SK-N-SH treated with all-trans-retinoic acid at 6 μM for 48 hours (cell line): ENCODE measurements at regions not wholly inside any gene's neighbourhood (a gene's known extent, or its start where the extent isn't known, plus 50 kb on each side); places are given as distances from the start of the nearest gene placed in this dataset.

Experiments
- ATAC-seq: fragments of 200-7000 bp; cut with Tn5 transposase; 3 replicates; pipeline ENCODE4 v1.9.1; 2020; ENCODE audit warnings: mild to moderate bottlenecking, moderate library complexity
- ARNTL ChIP-seq: fragments of 450-650 bp; formaldehyde crosslinking; IDR thresholded peaks from 2 replicates; pipeline ENCODE4 v1.5.0; 2020; ENCODE audit warnings: low read depth, mild to moderate bottlenecking, moderate library complexity, borderline replicate concordance
- BACH2 ChIP-seq: fragments of 250-450 bp; sonication (Bioruptor Pico); IDR thresholded peaks from 2 replicates; pipeline ENCODE4 v1.9.0; 2021; ENCODE audit warnings: mild to moderate bottlenecking, borderline replicate concordance
- CSDC2 ChIP-seq: fragments of 250-450 bp; sonication (Bioruptor Pico); IDR thresholded peaks from 2 replicates; pipeline ENCODE4 v1.5.0; 2020; ENCODE audit warnings: mild to moderate bottlenecking, moderate library complexity
- CSRNP3 ChIP-seq: fragments of 250-450 bp; sonication (Bioruptor Pico); IDR thresholded peaks from 2 replicates; pipeline ENCODE4 v1.5.1; 2021; ENCODE audit warnings: mild to moderate bottlenecking, moderate library complexity
- ESRRG ChIP-seq: fragments of 250-450 bp; sonication (Bioruptor Pico); IDR thresholded peaks from 2 replicates; pipeline ENCODE4 v1.6.1; 2021; ENCODE audit warnings: mild to moderate bottlenecking
- GLIS3 ChIP-seq: fragments of 250-450 bp; sonication (Bioruptor Pico); IDR thresholded peaks from 2 replicates; pipeline ENCODE4 v1.5.0; 2020; ENCODE audit warnings: mild to moderate bottlenecking, moderate library complexity
- ISL1 ChIP-seq: fragments of 250-450 bp; sonication (Bioruptor Pico); IDR thresholded peaks from 2 replicates; pipeline ENCODE4 v2.1.2; 2022; ENCODE audit warnings: mild to moderate bottlenecking, moderate library complexity
- OSR1 ChIP-seq: fragments of 250-450 bp; sonication (Bioruptor Pico); IDR thresholded peaks from 2 replicates; pipeline ENCODE4 v1.8.0; 2022; ENCODE audit warnings: moderate library complexity, mild to moderate bottlenecking, inconsistent platforms
- PATZ1 ChIP-seq: fragments of 250-450 bp; sonication (Bioruptor Pico); IDR thresholded peaks from 2 replicates; pipeline ENCODE4 v1.8.0; 2020; ENCODE audit warnings: mild to moderate bottlenecking, moderate library complexity, borderline replicate concordance
- POU6F1 ChIP-seq: fragments of 250-450 bp; sonication (Bioruptor Pico); IDR thresholded peaks from 2 replicates; pipeline ENCODE4 v1.8.0; 2021; ENCODE audit warnings: low read depth, mild to moderate bottlenecking, moderate library complexity, borderline replicate concordance
- RARB ChIP-seq: fragments of 250-450 bp; sonication (Bioruptor Pico); IDR thresholded peaks from 2 replicates; pipeline ENCODE4 v1.8.0; 2021; ENCODE audit warnings: mild to moderate bottlenecking, moderate library complexity
- SNAI2 ChIP-seq: fragments of 250-450 bp; sonication (Bioruptor Pico); IDR thresholded peaks from 2 replicates; pipeline ENCODE4 v1.5.0; 2020; ENCODE audit warnings: mild to moderate bottlenecking, moderate library complexity
- TCF4 ChIP-seq: fragments of 250-450 bp; sonication (Bioruptor Pico); IDR thresholded peaks from 2 replicates; pipeline ENCODE4 v1.8.0; 2021; ENCODE audit warnings: mild to moderate bottlenecking, moderate library complexity, borderline replicate concordance
- TOX ChIP-seq: fragments of 250-450 bp; sonication (Bioruptor Pico); IDR thresholded peaks from 2 replicates; pipeline ENCODE4 v1.8.0; 2021; ENCODE audit warnings: mild to moderate bottlenecking, moderate library complexity, borderline replicate concordance
- ZC3H10 ChIP-seq: fragments of 250-450 bp; sonication (Bioruptor Pico); IDR thresholded peaks from 2 replicates; pipeline ENCODE4 v1.5.1; 2021; ENCODE audit warnings: mild to moderate bottlenecking, moderate library complexity
- ZFP3 ChIP-seq: fragments of 250-450 bp; sonication (Bioruptor Pico); IDR thresholded peaks from 2 replicates; pipeline ENCODE4 v1.5.0; 2020; ENCODE audit warnings: mild to moderate bottlenecking, moderate library complexity
- ZFP30 ChIP-seq: fragments of 450-650 bp; formaldehyde crosslinking; IDR thresholded peaks from 2 replicates; pipeline ENCODE4 v1.5.0; 2022; ENCODE audit warnings: mild to moderate bottlenecking, moderate library complexity
- ZNF565 ChIP-seq: fragments of 450-650 bp; formaldehyde crosslinking; conservative IDR thresholded peaks from 2 replicates; pipeline ENCODE4 v1.5.0; 2020; ENCODE audit warnings: low read depth, mild to moderate bottlenecking, moderate library complexity
- ZNF8 ChIP-seq: fragments of 450-650 bp; formaldehyde crosslinking; IDR thresholded peaks from 2 replicates; pipeline ENCODE4 v1.5.0; 2020; ENCODE audit warnings: mild to moderate bottlenecking, moderate library complexity
- TF ChIP-seq, protein P1 (sequence below): fragments of 250-450 bp; sonication (Bioruptor Pico); IDR thresholded peaks from 2 replicates; pipeline ENCODE4 v1.5.0; 2020; ENCODE audit warnings: mild to moderate bottlenecking, moderate library complexity

- no peak for TF ChIP-seq POU6F1
- TF ChIP-seq, protein P1, sequence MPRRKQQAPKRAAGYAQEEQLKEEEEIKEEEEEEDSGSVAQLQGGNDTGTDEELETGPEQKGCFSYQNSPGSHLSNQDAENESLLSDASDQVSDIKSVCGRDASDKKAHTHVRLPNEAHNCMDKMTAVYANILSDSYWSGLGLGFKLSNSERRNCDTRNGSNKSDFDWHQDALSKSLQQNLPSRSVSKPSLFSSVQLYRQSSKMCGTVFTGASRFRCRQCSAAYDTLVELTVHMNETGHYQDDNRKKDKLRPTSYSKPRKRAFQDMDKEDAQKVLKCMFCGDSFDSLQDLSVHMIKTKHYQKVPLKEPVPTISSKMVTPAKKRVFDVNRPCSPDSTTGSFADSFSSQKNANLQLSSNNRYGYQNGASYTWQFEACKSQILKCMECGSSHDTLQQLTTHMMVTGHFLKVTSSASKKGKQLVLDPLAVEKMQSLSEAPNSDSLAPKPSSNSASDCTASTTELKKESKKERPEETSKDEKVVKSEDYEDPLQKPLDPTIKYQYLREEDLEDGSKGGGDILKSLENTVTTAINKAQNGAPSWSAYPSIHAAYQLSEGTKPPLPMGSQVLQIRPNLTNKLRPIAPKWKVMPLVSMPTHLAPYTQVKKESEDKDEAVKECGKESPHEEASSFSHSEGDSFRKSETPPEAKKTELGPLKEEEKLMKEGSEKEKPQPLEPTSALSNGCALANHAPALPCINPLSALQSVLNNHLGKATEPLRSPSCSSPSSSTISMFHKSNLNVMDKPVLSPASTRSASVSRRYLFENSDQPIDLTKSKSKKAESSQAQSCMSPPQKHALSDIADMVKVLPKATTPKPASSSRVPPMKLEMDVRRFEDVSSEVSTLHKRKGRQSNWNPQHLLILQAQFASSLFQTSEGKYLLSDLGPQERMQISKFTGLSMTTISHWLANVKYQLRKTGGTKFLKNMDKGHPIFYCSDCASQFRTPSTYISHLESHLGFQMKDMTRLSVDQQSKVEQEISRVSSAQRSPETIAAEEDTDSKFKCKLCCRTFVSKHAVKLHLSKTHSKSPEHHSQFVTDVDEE (CRISPR knock-in tag) = no peak
- TF ChIP-seq ESRRG (CRISPR knock-in tag) = no peak
- TF ChIP-seq OSR1 = no peak
Measured at GRCh38 chr1:86260476-86260875, 103.9 kb upstream of the COL24A1 start (continued).

DNA sequence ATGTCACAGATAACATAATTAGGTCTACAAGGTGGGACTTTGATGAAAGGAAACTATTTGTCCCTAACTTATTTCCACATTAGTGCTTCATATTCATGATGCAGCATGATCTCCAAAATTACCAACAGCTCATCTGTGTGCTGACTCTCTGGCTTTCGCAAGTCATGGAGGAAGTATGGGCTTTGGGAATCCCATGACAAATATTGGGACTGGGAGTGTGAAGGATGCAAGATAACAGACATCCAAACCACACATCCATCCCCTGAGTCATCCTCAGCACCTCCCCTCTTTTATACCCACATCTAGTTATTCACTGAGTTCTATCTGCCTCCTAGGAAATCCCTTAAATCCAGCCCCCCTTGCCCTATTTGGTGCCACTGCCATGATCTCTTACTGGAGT is 102.8 kb upstream of the COL24A1 start:
- TF ChIP-seq ZC3H10 (CRISPR knock-in tag) (no peak), RARB (CRISPR knock-in tag) (no peak), TOX (CRISPR knock-in tag) (no peak), ESRRG (CRISPR knock-in tag) (no peak), ZFP30 (no peak), ZNF565 (CRISPR knock-in tag) (no peak), POU6F1 (no peak), ZNF8 (no peak), ZFP3 (CRISPR knock-in tag) (no peak), CSDC2 (no peak), SNAI2 (no peak), ISL1 (CRISPR knock-in tag) (no peak), BACH2 (CRISPR knock-in tag) (no peak), TCF4 (CRISPR knock-in tag) (no peak), OSR1 (no peak)
- TF ChIP-seq, protein P1 (CRISPR knock-in tag) = no peak
- no peak for ATAC-seq

DNA sequence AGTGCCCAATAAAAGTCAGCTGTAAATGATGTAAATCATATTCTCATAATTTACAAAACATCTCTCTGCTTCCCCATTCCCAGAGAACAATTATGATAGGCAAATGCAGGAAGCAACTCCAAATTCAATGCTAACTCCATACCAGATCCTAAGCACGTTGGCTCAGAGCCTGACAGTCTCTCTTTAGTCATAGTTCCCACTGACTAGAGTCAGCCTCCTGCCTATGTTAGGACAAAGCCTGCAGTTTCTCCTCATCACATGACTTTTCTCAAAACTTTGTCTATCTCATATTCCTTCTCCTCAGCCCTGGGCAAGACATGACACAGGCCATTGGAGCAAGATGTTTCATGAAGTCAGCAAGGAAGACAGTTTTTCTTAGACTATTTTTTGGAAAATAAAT is 101.5 kb upstream of the COL24A1 start:
- no peak for ATAC-seq
- TF ChIP-seq GLIS3 (CRISPR knock-in tag) (no peak), CSDC2 (no peak), SNAI2 (no peak), ARNTL (CRISPR knock-in tag) (no peak), PATZ1 (no peak), TCF4 (CRISPR knock-in tag) (no peak), ZFP30 (no peak), ISL1 (CRISPR knock-in tag) (no peak), ZC3H10 (CRISPR knock-in tag) (no peak), ZFP3 (CRISPR knock-in tag) (no peak), ZNF8 (no peak), OSR1 (no peak), CSRNP3 (CRISPR knock-in tag) (no peak)
